Ishikawa (cell line): ENCODE measurements at regions not wholly inside any gene's neighbourhood (a gene's known extent, or its start where the extent isn't known, plus 50 kb on each side); places are given as distances from the start of the nearest gene placed in this dataset.

Source experiments
- CEBPB ChIP-seq: IDR thresholded peaks from 2 replicates; pipeline ENCODE4 v1.6.1; 2012
- CREB1 ChIP-seq: IDR thresholded peaks from 2 replicates; pipeline ENCODE4 v1.6.1; 2012; ENCODE audit warnings: low read depth
- EP300 ChIP-seq: IDR thresholded peaks from 2 replicates; pipeline ENCODE4 v1.6.1; 2012; ENCODE audit warnings: borderline replicate concordance
- FOXM1 ChIP-seq: IDR thresholded peaks from 2 replicates; pipeline ENCODE4 v1.6.1; 2012; ENCODE audit warnings: low read depth, borderline replicate concordance
- NFIC ChIP-seq: IDR thresholded peaks from 2 replicates; pipeline ENCODE4 v1.6.1; 2012
- TEAD4 ChIP-seq: IDR thresholded peaks from 2 replicates; pipeline ENCODE4 v1.6.1; 2012
- YY1 ChIP-seq: IDR thresholded peaks from 2 replicates; pipeline ENCODE4 v1.6.1; 2012; ENCODE audit warnings: low read depth

DNA sequence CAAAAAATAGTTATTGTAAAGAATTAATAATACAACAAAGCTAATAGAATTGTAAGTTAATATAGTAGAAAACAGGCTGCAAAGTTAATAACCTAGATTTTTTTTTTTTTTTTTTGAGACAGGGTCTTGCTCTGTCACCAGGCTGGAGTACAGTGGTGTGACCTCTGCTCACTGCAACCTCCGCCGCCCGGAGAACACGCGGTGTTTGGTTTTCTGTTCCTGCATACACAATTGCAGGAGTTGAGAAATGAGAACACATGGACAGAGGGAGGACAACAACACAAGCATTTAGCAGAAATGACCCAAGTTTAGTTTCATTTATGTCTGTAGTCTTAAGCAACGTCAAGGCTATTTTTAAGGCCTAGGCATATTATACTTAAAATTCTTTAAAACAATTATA lies 145.9 kb upstream of the PCDH10 start:
- no peak for TF ChIP-seq YY1
- TF ChIP-seq TEAD4 = no peak
- no peak for TF ChIP-seq NFIC
- TF ChIP-seq FOXM1 = no peak
- TF ChIP-seq CEBPB = no peak
- TF ChIP-seq CREB1 = no peak
- no peak for TF ChIP-seq EP300
